ENCODE measurements at regions not wholly inside any gene's neighbourhood (a gene's known extent, or its start where the extent isn't known, plus 50 kb on each side); places are given as distances from the start of the nearest gene placed in this dataset.
"Not testable (repeated sequence)": the region's sequence is repeated elsewhere in the genome, so short reads cannot be mapped to it uniquely, and the experiment has no call there.

GRCh38 chr3:177487635-177488186 lies 290.4 kb upstream of the TBL1XR1 start:
- Mint-ChIP-seq H3K4me3 (no peak overlapping the region), H3K27me3 (ENCODE audit: low read depth) (no peaks in the 10 kb centered on the region), H3K36me3 (ENCODE audit: low read depth) (no peaks in the 10 kb centered on the region), H3K4me1 (ENCODE audit: low read depth) (peaks cover 5% of the 10 kb centered on the region), H3K9me3 (peaks cover 3% of the 10 kb centered on the region), H3K27ac (no peak overlapping the region)

GRCh38 chr3:177488740-177489139 lies 291.5 kb upstream of the TBL1XR1 start:
- no peaks in the 10 kb centered on the region for H3K27me3 Mint-ChIP-seq (ENCODE audit: low read depth)
- no peak overlapping the region for H3K4me3 Mint-ChIP-seq
- H3K9me3 Mint-ChIP-seq: peaks cover 3% of the 10 kb centered on the region
- no peak overlapping the region for H3K27ac Mint-ChIP-seq
- no peaks in the 10 kb centered on the region for H3K36me3 Mint-ChIP-seq (ENCODE audit: low read depth)
- H3K4me1 Mint-ChIP-seq (ENCODE audit: low read depth): peaks cover 5% of the 10 kb centered on the region

- Mint-ChIP-seq H3K9me3 (peaks cover 6% of the 10 kb centered on the region), H3K36me3 (ENCODE audit: low read depth) (no peaks in the 10 kb centered on the region)
Observed at GRCh38 chr3:177490626-177491025, 293.3 kb upstream of the TBL1XR1 start.

GRCh38 chr3:177491296-177492032 lies 294.2 kb upstream of the TBL1XR1 start:
- peaks cover 6% of the 10 kb centered on the region for H3K9me3 Mint-ChIP-seq
- H3K4me1 Mint-ChIP-seq (ENCODE audit: low read depth): peaks cover 5% of the 10 kb centered on the region
- H3K27ac Mint-ChIP-seq: no peak overlapping the region
- H3K36me3 Mint-ChIP-seq (ENCODE audit: low read depth): no peaks in the 10 kb centered on the region
- H3K4me3 Mint-ChIP-seq: no peak overlapping the region
- no peaks in the 10 kb centered on the region for H3K27me3 Mint-ChIP-seq (ENCODE audit: low read depth)

More at GRCh38 chr3:177490626-177491025, 293.3 kb upstream of the TBL1XR1 start:
- no peak overlapping the region for H3K27ac Mint-ChIP-seq
- H3K4me3 Mint-ChIP-seq: no peak overlapping the region
- peaks cover 5% of the 10 kb centered on the region for H3K4me1 Mint-ChIP-seq (ENCODE audit: low read depth)
- H3K27me3 Mint-ChIP-seq (ENCODE audit: low read depth): no peaks in the 10 kb centered on the region

- H3K4me1 Mint-ChIP-seq (ENCODE audit: low read depth): peaks cover 5% of the 10 kb centered on the region
- H3K4me3 Mint-ChIP-seq: no peak overlapping the region
- H3K27ac Mint-ChIP-seq: no peak overlapping the region
- H3K9me3 Mint-ChIP-seq: peaks cover 6% of the 10 kb centered on the region
- no peaks in the 10 kb centered on the region for H3K36me3 Mint-ChIP-seq (ENCODE audit: low read depth)
- H3K27me3 Mint-ChIP-seq (ENCODE audit: low read depth): no peaks in the 10 kb centered on the region
Observed at GRCh38 chr3:177493091-177493490, 295.8 kb upstream of the TBL1XR1 start.

- Mint-ChIP-seq H3K27me3 (ENCODE audit: low read depth) (no peaks in the 10 kb centered on the region), H3K9me3 (peaks cover 6% of the 10 kb centered on the region), H3K4me3 (no peak overlapping the region), H3K27ac (no peak overlapping the region), H3K4me1 (ENCODE audit: low read depth) (peaks cover under 1% of the 10 kb centered on the region), H3K36me3 (ENCODE audit: low read depth) (no peaks in the 10 kb centered on the region)
Observed at GRCh38 chr3:177494216-177494615, 296.9 kb upstream of the TBL1XR1 start.

GRCh38 chr3:177495566-177495965 lies 298.3 kb upstream of the TBL1XR1 start:
- no peaks in the 10 kb centered on the region for H3K36me3 Mint-ChIP-seq (ENCODE audit: low read depth)

GRCh38 chr3:177498037-177498857 lies 301.0 kb upstream of the TBL1XR1 start:
- H3K4me3 Mint-ChIP-seq: no peak overlapping the region
- no peak overlapping the region for H3K27ac Mint-ChIP-seq
- no peaks in the 10 kb centered on the region for H3K27me3 Mint-ChIP-seq (ENCODE audit: low read depth)
- no peaks in the 10 kb centered on the region for H3K4me1 Mint-ChIP-seq (ENCODE audit: low read depth)
- no peaks in the 10 kb centered on the region for H3K36me3 Mint-ChIP-seq (ENCODE audit: low read depth)
- H3K9me3 Mint-ChIP-seq: peaks cover 9% of the 10 kb centered on the region

More at GRCh38 chr3:177495566-177495965, 298.3 kb upstream of the TBL1XR1 start:
- H3K9me3 Mint-ChIP-seq: peaks cover 11% of the 10 kb centered on the region
- H3K4me1 Mint-ChIP-seq (ENCODE audit: low read depth): no peaks in the 10 kb centered on the region
- no peaks in the 10 kb centered on the region for H3K27me3 Mint-ChIP-seq (ENCODE audit: low read depth)
- no peak overlapping the region for H3K4me3 Mint-ChIP-seq
- H3K27ac Mint-ChIP-seq: no peak overlapping the region

- H3K27me3 Mint-ChIP-seq (ENCODE audit: low read depth); H3K27ac Mint-ChIP-seq; H3K9me3 Mint-ChIP-seq; H3K4me1 Mint-ChIP-seq (ENCODE audit: low read depth); H3K36me3 Mint-ChIP-seq (ENCODE audit: low read depth); H3K4me3 Mint-ChIP-seq: not testable (repeated sequence)
Observed at GRCh38 chr3:177499039-177499438, 301.8 kb upstream of the TBL1XR1 start.

GRCh38 chr3:177499779-177500423 lies 302.6 kb upstream of the TBL1XR1 start:
- Mint-ChIP-seq H3K36me3 (ENCODE audit: low read depth) (no peaks in the 10 kb centered on the region), H3K27me3 (ENCODE audit: low read depth) (no peaks in the 10 kb centered on the region), H3K4me3 (no peak overlapping the region), H3K4me1 (ENCODE audit: low read depth) (no peaks in the 10 kb centered on the region), H3K27ac (no peak overlapping the region), H3K9me3 (peaks cover 5% of the 10 kb centered on the region)

GRCh38 chr3:177510693-177511216 lies 313.5 kb upstream of the TBL1XR1 start:
- no peaks in the 10 kb centered on the region for H3K36me3 Mint-ChIP-seq (ENCODE audit: low read depth)
- no peak overlapping the region for H3K4me3 Mint-ChIP-seq
- no peaks in the 10 kb centered on the region for H3K27me3 Mint-ChIP-seq (ENCODE audit: low read depth)
- no peaks in the 10 kb centered on the region for H3K4me1 Mint-ChIP-seq (ENCODE audit: low read depth)
- H3K27ac Mint-ChIP-seq: no peak overlapping the region
- H3K9me3 Mint-ChIP-seq: no peaks in the 10 kb centered on the region

- Mint-ChIP-seq H3K36me3 (ENCODE audit: low read depth) (no peaks in the 10 kb centered on the region), H3K27me3 (ENCODE audit: low read depth) (no peaks in the 10 kb centered on the region), H3K27ac (no peak overlapping the region), H3K4me3 (no peak overlapping the region), H3K4me1 (ENCODE audit: low read depth) (no peaks in the 10 kb centered on the region), H3K9me3 (no peaks in the 10 kb centered on the region)
Observed at GRCh38 chr3:177512945-177513814, 315.9 kb upstream of the TBL1XR1 start.

- H3K27ac Mint-ChIP-seq: no peak overlapping the region
- H3K4me3 Mint-ChIP-seq: no peak overlapping the region
- no peaks in the 10 kb centered on the region for H3K36me3 Mint-ChIP-seq (ENCODE audit: low read depth)
- H3K9me3 Mint-ChIP-seq: no peaks in the 10 kb centered on the region
- no peaks in the 10 kb centered on the region for H3K4me1 Mint-ChIP-seq (ENCODE audit: low read depth)
- H3K27me3 Mint-ChIP-seq (ENCODE audit: low read depth): no peaks in the 10 kb centered on the region
Observed at GRCh38 chr3:177513815-177514610, 316.7 kb upstream of the TBL1XR1 start.
